K562 (cell line): ENCODE measurements at regions not wholly inside any gene's neighbourhood (a gene's known extent, or its start where the extent isn't known, plus 50 kb on each side); places are given as distances from the start of the nearest gene placed in this dataset.

Experiments used
- ATAC-seq: fragments of 200-7000 bp; cut with Tn5 transposase; 3 replicates; pipeline ENCODE4 v1.9.1; 2020; ENCODE audit warnings: moderate library complexity
- BruUV-seq: library from RNA; stranded (reverse); fragments of 400-500 nt; replicated peaks from 2 replicates; lab custom pipeline; 2021; lab: Mats Ljungman, UMichigan
- CTCF ChIA-PET: fragments of 300-600 bp; formaldehyde crosslinking; extraction: SDS; loops from one replicate; lab custom pipeline; 2021; ENCODE audit warnings: low intra/inter-chr PET ratio; lab: Yijun Ruan, JAX
- POLR2A ChIA-PET: fragments of 300-600, 350-650 bp; sonication (Branson Sonifier 250); formaldehyde crosslinking; extraction: SDS; loops from one replicate; lab custom pipeline; 2021; ENCODE audit warnings: antibody characterized with exemption, inconsistent platforms; lab: Yijun Ruan, JAX
- DNase-seq, 4 experiments: peaks; one replicate each; pipeline versions ENCODE4 v3.0.0 to v3.0.0-alpha.2; 2011 to 2018; ENCODE audit warnings: low spot score in 3 of 4, mixed read lengths in 3 of 4; ENCODE audit errors: extremely low read depth in 1 of 4
- FAIRE-seq: peaks from 2 replicates; lab custom pipeline; 2011; peaks lifted over from hg19 to GRCh38; lab: Jason Lieb, UNC
- H2AFZ ChIP-seq: 2 replicates; pipeline ENCODE4 v1.6.0; 2011; ENCODE audit warnings: low read depth, low read length, control low read depth, inconsistent platforms
- H3K27ac ChIP-seq: fragments of 200-600 bp; 3 replicates; pipeline ENCODE4 v1.8.0; 2011; ENCODE audit warnings: low read depth, mild to moderate bottlenecking, control low read depth, inconsistent platforms, low read length, moderate library complexity, mixed read lengths; ENCODE audit errors: extremely low read depth
- H3K27me3 ChIP-seq, 2 experiments: fragments of 300-600 bp in 1 of 2; 2 replicates in 1 of 2; 3 replicates in 1 of 2; pipeline versions ENCODE4 v1.6.0 to v1.8.0; 2011; ENCODE audit warnings: inconsistent platforms in 2 of 2, low read length in 2 of 2, mild to moderate bottlenecking in 1 of 2, mixed read lengths in 1 of 2, moderate library complexity in 1 of 2; ENCODE audit not compliant: control insufficient read depth in 2 of 2, insufficient read depth in 2 of 2
- H3K36me3 ChIP-seq: fragments of 300-600 bp; 3 replicates; pipeline ENCODE4 v1.8.0; 2011; ENCODE audit warnings: mild to moderate bottlenecking, low read length, inconsistent platforms; ENCODE audit not compliant: control insufficient read depth, insufficient read depth
- H3K4me1 ChIP-seq, 2 experiments: fragments of 200-600 bp in 1 of 2; replicated peaks in 1 of 2; 2 replicates in 1 of 2; 3 replicates in 1 of 2; pipeline versions ENCODE4 v1.5.1 to v1.8.0; 2011; ENCODE audit warnings: inconsistent platforms in 2 of 2, low read length in 2 of 2, mild to moderate bottlenecking in 1 of 2, mixed read lengths in 1 of 2, moderate library complexity in 1 of 2; ENCODE audit not compliant: control insufficient read depth in 2 of 2, insufficient read depth in 2 of 2
- H3K4me2 ChIP-seq: 2 replicates; pipeline ENCODE4 v1.6.1; 2011; ENCODE audit warnings: low read length, control low read depth, inconsistent platforms, mixed read lengths; ENCODE audit not compliant: insufficient read depth
- H3K4me3 ChIP-seq: fragments of 200-600 bp; sonication (generic), shearing (Covaris generic); 2 replicates; pipeline ENCODE4 v1.5.1; 2016; ENCODE audit warnings: control low read depth, inconsistent platforms
- H3K79me2 ChIP-seq: fragments of 200-600 bp; 3 replicates; pipeline ENCODE4 v1.8.0; 2011; ENCODE audit warnings: low read length, inconsistent platforms; ENCODE audit not compliant: control insufficient read depth, insufficient read depth
- H3K9ac ChIP-seq, 2 experiments: 2 replicates each; pipeline versions ENCODE4 v1.6.0 to v1.6.1; 2011; ENCODE audit warnings: low read depth in 2 of 2, low read length in 2 of 2, control low read depth in 1 of 2, inconsistent platforms in 1 of 2, mild to moderate bottlenecking in 1 of 2, mixed read lengths in 1 of 2; ENCODE audit not compliant: insufficient read depth in 1 of 2
- H3K9me1 ChIP-seq: one replicate; pipeline ENCODE4 v1.6.0; 2011; ENCODE audit warnings: inconsistent platforms, mild to moderate bottlenecking, low read length, moderate library complexity; ENCODE audit not compliant: control insufficient read depth, insufficient read depth
- H3K9me3 ChIP-seq: replicated peaks from 2 replicates; pipeline ENCODE4 v1.5.1; 2011; ENCODE audit warnings: low read depth, low read length, inconsistent platforms; ENCODE audit not compliant: control insufficient read depth, insufficient read depth
- H4K20me1 ChIP-seq: replicated peaks from 2 replicates; pipeline ENCODE4 v1.6.1; 2011; ENCODE audit warnings: low read length, inconsistent platforms, mixed read lengths; ENCODE audit not compliant: control insufficient read depth, insufficient read depth
- ARID2 ChIP-seq: fragments of 450-650 bp; IDR thresholded peaks from 2 replicates; pipeline ENCODE4 v1.6.1; 2017; ENCODE audit warnings: antibody characterized with exemption, mild to moderate bottlenecking
- CHCHD3 ChIP-seq: fragments of 250-450 bp; sonication (Bioruptor Pico); IDR thresholded peaks from 2 replicates; pipeline ENCODE4 v2.1.2; 2022; ENCODE audit warnings: mild to moderate bottlenecking
- GABPB1 ChIP-seq: sonication (generic); formaldehyde crosslinking; IDR thresholded peaks from 2 replicates; pipeline ENCODE4 v1.8.0; 2022; ENCODE audit warnings: mild to moderate bottlenecking, missing genetic modification reagents
- JUN ChIP-seq, 2 experiments: sonication (generic) in 1 of 2; formaldehyde crosslinking in 1 of 2; IDR thresholded peaks; 2 replicates each; pipeline versions ENCODE4 v1.6.1 to v1.8.0; 2012 to 2022; ENCODE audit warnings: borderline replicate concordance in 2 of 2, mild to moderate bottlenecking in 2 of 2, improper control_type of control experiment in 1 of 2, low read depth in 1 of 2, low read length in 1 of 2, missing genetic modification reagents in 1 of 2
- MYNN ChIP-seq, 2 experiments: sonication (generic); formaldehyde crosslinking in 1 of 2; IDR thresholded peaks; 2 replicates each; pipeline versions ENCODE4 v1.5.0 to v1.6.1; 2016 to 2020; ENCODE audit warnings: antibody characterized with exemption in 1 of 2, missing genetic modification reagents in 1 of 2
- RAD51 ChIP-seq: fragments of 450-650 bp; IDR thresholded peaks from 2 replicates; pipeline ENCODE4 v1.7.1; 2016; ENCODE audit warnings: low read depth, mild to moderate bottlenecking, borderline replicate concordance
- SMARCA4 ChIP-seq: fragments of 450-650 bp; IDR thresholded peaks from 2 replicates; pipeline ENCODE4 v1.6.1; 2016
- SP2 ChIP-seq: IDR thresholded peaks from 2 replicates; pipeline ENCODE4 v1.6.1; 2011; ENCODE audit warnings: mild to moderate bottlenecking, low read depth, low read length, moderate library complexity; ENCODE audit not compliant: poor library complexity, severe bottlenecking; ENCODE audit errors: extremely low read depth
- ZBTB33 ChIP-seq: sonication (generic); formaldehyde crosslinking; IDR thresholded peaks from 2 replicates; pipeline ENCODE4 v1.8.1; 2023; ENCODE audit warnings: mild to moderate bottlenecking, missing genetic modification reagents
- ZKSCAN3 ChIP-seq: fragments of 250-450 bp; sonication (Bioruptor Pico); IDR thresholded peaks from 2 replicates; pipeline ENCODE4 v1.4.0; 2020
- ZNF175 ChIP-seq: fragments of 200-800 bp; sonication (Bioruptor generic); IDR thresholded peaks from 2 replicates; pipeline ENCODE4 v1.6.1; 2016; ENCODE audit warnings: low read depth, mild to moderate bottlenecking, missing genetic modification characterization, missing compliant biosample characterization
- WGBS: fragments of 100-300 bp; shearing (Covaris generic); methylation state at CpG from one replicate; pipeline ENCODE4 v1.1.6; 2016; ENCODE audit warnings: low coverage, mixed read lengths; ENCODE audit not compliant: insufficient coverage; ENCODE audit errors: missing lambda C conversion rate; 5-methylcytosine and 5-hydroxymethylcytosine counted together
- in situ Hi-C: fragments of 300-500 bp; cut with MboI; formaldehyde crosslinking; loops from 4 replicates; pipeline ENCODE4 v1.15.0; 2018; ENCODE audit warnings: inconsistent platforms, mixed read lengths
- intact Hi-C: fragments of 100-400 bp; cut with micrococcal nuclease; formaldehyde crosslinking; loops from 2 replicates; pipeline ENCODE4 v1.14.2; 2022
- TF ChIP-seq, protein P1 (sequence below): sonication (generic); formaldehyde crosslinking; IDR thresholded peaks from 2 replicates; pipeline ENCODE4 v1.8.1; 2023; ENCODE audit warnings: missing genetic modification reagents, mild to moderate bottlenecking, borderline replicate concordance
- TF ChIP-seq, protein P2 (sequence below): sonication (generic); formaldehyde crosslinking; IDR thresholded peaks from 2 replicates; pipeline ENCODE4 v1.8.0; 2022; ENCODE audit warnings: missing genetic modification reagents, mild to moderate bottlenecking, borderline replicate concordance

DNA sequence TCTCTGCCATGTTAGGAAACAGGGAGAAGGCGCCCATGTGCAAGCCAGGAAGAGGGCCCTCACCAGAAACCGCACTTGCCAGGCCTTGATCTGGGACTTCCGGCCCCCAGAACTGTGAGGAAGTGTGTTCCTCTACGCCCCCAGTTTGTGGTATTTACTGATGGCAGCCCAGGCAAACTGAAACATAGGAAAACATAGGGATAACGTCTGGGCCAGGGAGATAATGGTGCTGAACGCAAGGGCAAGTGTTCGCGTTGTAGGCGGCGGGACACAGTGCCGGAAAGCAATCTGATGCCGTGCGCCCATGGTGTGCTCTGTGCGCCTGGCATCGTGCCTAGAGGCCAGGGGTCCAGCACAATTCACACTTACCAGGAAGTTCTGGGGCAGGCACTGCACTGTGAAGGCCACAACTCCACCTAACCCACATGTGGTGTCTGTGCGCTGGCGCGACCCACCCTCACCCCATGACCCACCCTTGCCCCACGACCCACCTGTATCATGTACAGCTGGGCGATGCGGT, 53.6 kb downstream of the ARL6IP4 start:
- ChIA-PET CTCF (no interaction called here), POLR2A (no interaction called here)
- peak overlapping the region; percentile 60; the same call in 2 of the 3 replicates for H3K27ac ChIP-seq
- H3K79me2 ChIP-seq, result no peaks in the 10 kb centered on the region
- ATAC-seq, result peak; percentile 31
- H2AFZ ChIP-seq, result peak overlapping the region; percentile 44; the same call in 1 of the 2 replicates
- peak overlapping the region in 1 of 2 experiments; percentile 41; a peak in 2 of 4 replicates for H3K9ac ChIP-seq
- no peaks in the 10 kb centered on the region for H3K9me1 ChIP-seq
- peaks cover 42 to 47% of the 10 kb centered on the region in 2 experiments for H3K4me1 ChIP-seq
- no TSS peak for BruUV-seq
- in situ Hi-C loops, result no loop called here
- FAIRE-seq, result peak; percentile 67
- no peaks in the 10 kb centered on the region for H4K20me1 ChIP-seq
- peak overlapping the region; percentile 34 for H3K4me2 ChIP-seq
- H3K9me3 ChIP-seq, result no peaks in the 10 kb centered on the region
- peak; percentile 41 to 77 (median 56) for DNase-seq
- H3K27me3 ChIP-seq, result no peaks in the 10 kb centered on the region
- no peaks in the 10 kb centered on the region; the same call in 2 of the 3 replicates for H3K36me3 ChIP-seq
- WGBS, result 36% methylated on average over 21 of the region's 21 CpGs
- intact Hi-C loops, result loop anchor here (5.0 kb wide), 1 partner anchor 52 kb away; the partner anchor contains the start of gene ARL6IP4
- H3K4me3 ChIP-seq, result no peak overlapping the region
- TF ChIP-seq ZKSCAN3 (no peak), ZNF175 (CRISPR knock-in tag) (0 out of 2 replicates have a peak, but pooled peaks have one; percentile 26), SP2 (no peak), SMARCA4 (peak; percentile 38), RAD51 (no peak), ZBTB33 (CRISPR knock-in tag) (no peak), MYNN (IDR thresholded peaks at IDR 0.05) (peak; percentile 33; the same call in 1 of the 2 replicates), MYNN (CRISPR knock-in tag; IDR thresholded peaks at IDR 0.05) (no peak), CHCHD3 (no peak), ARID2 (no peak), GABPB1 (CRISPR knock-in tag) (peak; percentile 52; the same call in 1 of the 2 replicates), JUN (IDR thresholded peaks at IDR 0.05; ENCODE audit: borderline replicate concordance, low read depth, low read length) (no peak), JUN (CRISPR knock-in tag; IDR thresholded peaks at IDR 0.05; ENCODE audit: borderline replicate concordance) (no peak)
- TF ChIP-seq, protein P1, sequence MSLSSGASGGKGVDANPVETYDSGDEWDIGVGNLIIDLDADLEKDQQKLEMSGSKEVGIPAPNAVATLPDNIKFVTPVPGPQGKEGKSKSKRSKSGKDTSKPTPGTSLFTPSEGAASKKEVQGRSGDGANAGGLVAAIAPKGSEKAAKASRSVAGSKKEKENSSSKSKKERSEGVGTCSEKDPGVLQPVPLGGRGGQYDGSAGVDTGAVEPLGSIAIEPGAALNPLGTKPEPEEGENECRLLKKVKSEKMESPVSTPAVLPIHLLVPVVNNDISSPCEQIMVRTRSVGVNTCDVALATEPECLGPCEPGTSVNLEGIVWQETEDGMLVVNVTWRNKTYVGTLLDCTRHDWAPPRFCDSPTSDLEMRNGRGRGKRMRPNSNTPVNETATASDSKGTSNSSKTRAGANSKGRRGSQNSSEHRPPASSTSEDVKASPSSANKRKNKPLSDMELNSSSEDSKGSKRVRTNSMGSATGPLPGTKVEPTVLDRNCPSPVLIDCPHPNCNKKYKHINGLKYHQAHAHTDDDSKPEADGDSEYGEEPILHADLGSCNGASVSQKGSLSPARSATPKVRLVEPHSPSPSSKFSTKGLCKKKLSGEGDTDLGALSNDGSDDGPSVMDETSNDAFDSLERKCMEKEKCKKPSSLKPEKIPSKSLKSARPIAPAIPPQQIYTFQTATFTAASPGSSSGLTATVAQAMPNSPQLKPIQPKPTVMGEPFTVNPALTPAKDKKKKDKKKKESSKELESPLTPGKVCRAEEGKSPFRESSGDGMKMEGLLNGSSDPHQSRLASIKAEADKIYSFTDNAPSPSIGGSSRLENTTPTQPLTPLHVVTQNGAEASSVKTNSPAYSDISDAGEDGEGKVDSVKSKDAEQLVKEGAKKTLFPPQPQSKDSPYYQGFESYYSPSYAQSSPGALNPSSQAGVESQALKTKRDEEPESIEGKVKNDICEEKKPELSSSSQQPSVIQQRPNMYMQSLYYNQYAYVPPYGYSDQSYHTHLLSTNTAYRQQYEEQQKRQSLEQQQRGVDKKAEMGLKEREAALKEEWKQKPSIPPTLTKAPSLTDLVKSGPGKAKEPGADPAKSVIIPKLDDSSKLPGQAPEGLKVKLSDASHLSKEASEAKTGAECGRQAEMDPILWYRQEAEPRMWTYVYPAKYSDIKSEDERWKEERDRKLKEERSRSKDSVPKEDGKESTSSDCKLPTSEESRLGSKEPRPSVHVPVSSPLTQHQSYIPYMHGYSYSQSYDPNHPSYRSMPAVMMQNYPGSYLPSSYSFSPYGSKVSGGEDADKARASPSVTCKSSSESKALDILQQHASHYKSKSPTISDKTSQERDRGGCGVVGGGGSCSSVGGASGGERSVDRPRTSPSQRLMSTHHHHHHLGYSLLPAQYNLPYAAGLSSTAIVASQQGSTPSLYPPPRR, result no peak
- TF ChIP-seq, protein P2, sequence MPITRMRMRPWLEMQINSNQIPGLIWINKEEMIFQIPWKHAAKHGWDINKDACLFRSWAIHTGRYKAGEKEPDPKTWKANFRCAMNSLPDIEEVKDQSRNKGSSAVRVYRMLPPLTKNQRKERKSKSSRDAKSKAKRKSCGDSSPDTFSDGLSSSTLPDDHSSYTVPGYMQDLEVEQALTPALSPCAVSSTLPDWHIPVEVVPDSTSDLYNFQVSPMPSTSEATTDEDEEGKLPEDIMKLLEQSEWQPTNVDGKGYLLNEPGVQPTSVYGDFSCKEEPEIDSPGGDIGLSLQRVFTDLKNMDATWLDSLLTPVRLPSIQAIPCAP (CRISPR knock-in tag), result no peak
